GM12878 (cell line): ENCODE measurements at regions not wholly inside any gene's neighbourhood (a gene's known extent, or its start where the extent isn't known, plus 50 kb on each side); places are given as distances from the start of the nearest gene placed in this dataset.

Experiments used
- ATAC-seq: fragments of 200-7000 bp; cut with Tn5 transposase; 3 replicates; pipeline ENCODE4 v1.9.1; 2020; ENCODE audit warnings: mild to moderate bottlenecking, moderate library complexity
- BruUV-seq: library from RNA; stranded (reverse); fragments of 400-500 nt; replicated peaks from 2 replicates; lab custom pipeline; 2021; lab: Mats Ljungman, UMichigan
- CTCF ChIA-PET: fragments of 300-600 bp; sonication (Branson Sonifier 250); formaldehyde crosslinking; extraction: SDS; loops from one replicate; lab custom pipeline; 2021; ENCODE audit warnings: inconsistent platforms; lab: Yijun Ruan, JAX
- POLR2A ChIA-PET: fragments of 350-600 bp; formaldehyde crosslinking; extraction: SDS; loops from one replicate; lab custom pipeline; 2021; ENCODE audit warnings: inconsistent platforms; lab: Charles Lee
- RAD21 ChIA-PET: fragments of 300-600 bp; sonication (Branson Sonifier 250); formaldehyde crosslinking; loops from one replicate; lab custom pipeline; 2023; ENCODE audit warnings: antibody characterized with exemption; ENCODE audit not compliant: unreplicated experiment; lab: Charles Lee
- SMC1A ChIA-PET: fragments of 300-600 bp; sonication (Branson Sonifier 250); formaldehyde crosslinking; loops from one replicate; lab custom pipeline; 2023; ENCODE audit not compliant: unreplicated experiment, uncharacterized antibody; lab: Charles Lee
- DNase-seq: peaks from one replicate; pipeline ENCODE4 v3.0.0-alpha.2; 2011; ENCODE audit warnings: low read depth, low spot score
- FAIRE-seq: peaks from 3 replicates; lab custom pipeline; 2011; peaks lifted over from hg19 to GRCh38; lab: Jason Lieb, UNC
- H2AFZ ChIP-seq: 2 replicates; pipeline ENCODE4 v1.6.0; 2011; ENCODE audit warnings: low read depth, low read length, control low read depth; ENCODE audit not compliant: control insufficient read depth
- H3K27ac ChIP-seq: 2 replicates; pipeline ENCODE4 v1.5.1; 2011; ENCODE audit warnings: control low read depth; ENCODE audit not compliant: control insufficient read depth, insufficient read depth
- H3K27me3 ChIP-seq, 2 experiments: replicated peaks in 1 of 2; 2 replicates each; pipeline versions ENCODE4 v1.6.0 to v1.6.1; 2011; ENCODE audit warnings: low read length in 1 of 2; ENCODE audit not compliant: control insufficient read depth in 2 of 2, insufficient read depth in 2 of 2
- H3K36me3 ChIP-seq, 2 experiments: 2 replicates each; pipeline ENCODE4 v1.5.1; 2011; ENCODE audit warnings: low read length in 1 of 2; ENCODE audit not compliant: control insufficient read depth in 2 of 2, insufficient read depth in 2 of 2
- H3K4me1 ChIP-seq: 2 replicates; pipeline ENCODE4 v1.6.1; 2011; ENCODE audit warnings: mild to moderate bottlenecking, low read length, moderate library complexity, mixed read lengths; ENCODE audit not compliant: control insufficient read depth, insufficient read depth
- H3K4me2 ChIP-seq: 2 replicates; pipeline ENCODE4 v1.6.0; 2011; ENCODE audit warnings: control low read depth; ENCODE audit not compliant: control insufficient read depth, insufficient read depth
- H3K4me3 ChIP-seq: fragments of 200-600 bp; sonication (generic); 2 replicates; pipeline ENCODE4 v1.5.1; 2016
- H3K79me2 ChIP-seq: 2 replicates; pipeline ENCODE4 v1.6.0; 2011; ENCODE audit warnings: low read length; ENCODE audit not compliant: control insufficient read depth, insufficient read depth
- H3K9ac ChIP-seq: 2 replicates; pipeline ENCODE4 v1.8.0; 2011; ENCODE audit warnings: low read length, control low read depth, mixed read lengths; ENCODE audit not compliant: control insufficient read depth, insufficient read depth
- H3K9me3 ChIP-seq: replicated peaks from 3 replicates; pipeline ENCODE4 v1.5.1; 2011; ENCODE audit warnings: mild to moderate bottlenecking, low read length; ENCODE audit not compliant: control insufficient read depth, insufficient read depth
- H4K20me1 ChIP-seq: 2 replicates; pipeline ENCODE4 v1.6.0; 2011; ENCODE audit not compliant: control insufficient read depth, insufficient read depth
- ASH2L ChIP-seq: fragments of 300-600, 200-600 bp; sonication (generic); IDR thresholded peaks from 2 replicates; pipeline ENCODE4 v1.6.1; 2017; ENCODE audit warnings: low read depth, mild to moderate bottlenecking, borderline replicate concordance
- ETV6 ChIP-seq, 2 experiments: fragments of 450-650 bp in 1 of 2; IDR thresholded peaks in 1 of 2; conservative IDR thresholded peaks in 1 of 2; 2 replicates each; pipeline ENCODE4 v1.6.1; 2014; ENCODE audit warnings: antibody characterized with exemption in 1 of 2, borderline replicate concordance in 1 of 2, low read depth in 1 of 2, mild to moderate bottlenecking in 1 of 2, moderate library complexity in 1 of 2
- GATAD2B ChIP-seq: fragments of 450-650 bp; conservative IDR thresholded peaks from 2 replicates; pipeline ENCODE4 v1.6.1; 2017; ENCODE audit warnings: low read depth, mild to moderate bottlenecking, moderate library complexity
- KLF5 ChIP-seq: fragments of 450-650 bp; IDR thresholded peaks from 2 replicates; pipeline ENCODE4 v1.6.1; 2014; ENCODE audit warnings: mild to moderate bottlenecking; ENCODE audit not compliant: partially characterized antibody
- MYC ChIP-seq: IDR thresholded peaks from 2 replicates; pipeline ENCODE4 v1.6.1; 2011; ENCODE audit warnings: mild to moderate bottlenecking, low read length, moderate library complexity, inconsistent platforms; ENCODE audit not compliant: insufficient read depth, insufficient replicate concordance, insufficient read length, severe bottlenecking
- NR2C1 ChIP-seq: fragments of 450-650 bp; IDR thresholded peaks from 2 replicates; pipeline ENCODE4 v1.6.1; 2017; ENCODE audit warnings: antibody characterized with exemption, mild to moderate bottlenecking, moderate library complexity
- ZBTB4 ChIP-seq: fragments of 450-650 bp; formaldehyde crosslinking; IDR thresholded peaks from 2 replicates; pipeline ENCODE4 v1.4.0; 2022; ENCODE audit warnings: mild to moderate bottlenecking, moderate library complexity
- ZNF207 ChIP-seq: fragments of 450-650 bp; IDR thresholded peaks from 2 replicates; pipeline ENCODE4 v1.6.1; 2014; ENCODE audit warnings: antibody characterized with exemption, mild to moderate bottlenecking, borderline replicate concordance
- ZNF687 ChIP-seq: fragments of 450-650 bp; IDR thresholded peaks from 2 replicates; pipeline ENCODE4 v1.6.1; 2017; ENCODE audit warnings: mild to moderate bottlenecking, moderate library complexity
- WGBS: methylation state at CpG from one replicate; pipeline ENCODE4 v1.1.6; 2016; ENCODE audit warnings: low lambda C conversion rate; ENCODE audit not compliant: insufficient replicate concordance, insufficient coverage; ENCODE audit errors: missing lambda C conversion rate; 5-methylcytosine and 5-hydroxymethylcytosine counted together
- in situ Hi-C: fragments of 300-500 bp; cut with MboI; formaldehyde crosslinking; loops from 9 replicates; pipeline ENCODE4 v1.14.3; 2018; ENCODE audit warnings: mixed read lengths
- intact Hi-C: fragments of 100-400 bp; cut with micrococcal nuclease; formaldehyde crosslinking; loops from one replicate; pipeline ENCODE4 v1.14.2; 2022; ENCODE audit not compliant: unreplicated experiment

- TF ChIP-seq ZNF687: no peak
These were observed 224.3 kb downstream of the NEDD1 start (continued) for GRCh38 chr12:97131220-97131981.

GRCh38 chr12:97132270-97132669 is 225.2 kb downstream of the NEDD1 start:
- BruUV-seq: no TSS peak
- FAIRE-seq: no peak
- Histone ChIP-seq H3K9ac (no peak overlapping the region), H3K27me3 (no peaks in the 10 kb centered on the region), H3K4me1 (no peaks in the 10 kb centered on the region), H4K20me1 (no peaks in the 10 kb centered on the region; the same call in 1 of the 2 replicates), H3K79me2 (no peaks in the 10 kb centered on the region), H3K27ac (no peak overlapping the region), H3K36me3 (no peaks in the 10 kb centered on the region), H3K4me3 (no peak overlapping the region), H3K9me3 (no peaks in the 10 kb centered on the region), H3K4me2 (no peak overlapping the region), H2AFZ (no peak overlapping the region)
- POLR2A ChIA-PET: no interaction called here
- CTCF ChIA-PET: no interaction called here
- SMC1A ChIA-PET: no interaction called here
- ATAC-seq: no peak
- intact Hi-C loops (no loop called here), in situ Hi-C loops (no loop called here)
- DNase-seq: no peak
- no peak for TF ChIP-seq ZNF207
- no peak for TF ChIP-seq KLF5
- TF ChIP-seq ETV6 (conservative IDR thresholded peaks at IDR 0.05 in 1 of 2, IDR thresholded peaks at IDR 0.05 in 1 of 2; ENCODE audit: borderline replicate concordance in 1 of 2, low read depth in 1 of 2): no peak
- no peak for TF ChIP-seq ASH2L
- TF ChIP-seq ZBTB4 (CRISPR knock-in tag): no peak
- TF ChIP-seq GATAD2B: no peak
- TF ChIP-seq NR2C1: no peak
- no peak for TF ChIP-seq MYC
- WGBS: 34% methylated on average over 2 of the region's 2 CpGs
- RAD21 ChIA-PET: no interaction called here
